ENCODE measurements at regions not wholly inside any gene's neighbourhood (a gene's known extent, or its start where the extent isn't known, plus 50 kb on each side); places are given as distances from the start of the nearest gene placed in this dataset.
"Not testable (repeated sequence)": the region's sequence is repeated elsewhere in the genome, so short reads cannot be mapped to it uniquely, and the experiment has no call there.

- Histone ChIP-seq H3K36me3 (no peaks in the 10 kb centered on the region), H3K4me1 (ENCODE audit: insufficient read depth) (no peaks in the 10 kb centered on the region), H3K27me3 (no peaks in the 10 kb centered on the region), H3K27ac (no peak overlapping the region), H3K9me3 (no peaks in the 10 kb centered on the region), H3K4me3 (no peak overlapping the region)
- TF ChIP-seq POLR2A (IDR thresholded peaks at IDR 0.05) = no peak
- TF ChIP-seq EP300 (IDR thresholded peaks at IDR 0.05) = no peak
- TF ChIP-seq CTCF (IDR thresholded peaks at IDR 0.05) = no peak
- DNase-seq = no peak
- intact Hi-C loops (cut with DNase I) = loop anchor here in 1 of 4 donors (5.0 kb wide), 1 partner anchor 64 kb away; no protein-coding TSS in a partner anchor
- WGBS, 3 donors = 43 to 54% (median 45%) methylated on average over 3 of the region's 3 CpGs
These were observed 55.5 kb upstream of the DAAM1 start for GRCh38 chr14:59132796-59133494.

GRCh38 chr14:59133709-59134108 is 54.8 kb upstream of the DAAM1 start:
- Histone ChIP-seq H3K4me1 (ENCODE audit: insufficient read depth) (no peaks in the 10 kb centered on the region), H3K27ac (no peak overlapping the region), H3K4me3 (no peak overlapping the region), H3K36me3 (no peaks in the 10 kb centered on the region), H3K27me3 (no peaks in the 10 kb centered on the region), H3K9me3 (no peaks in the 10 kb centered on the region)
- TF ChIP-seq POLR2A (IDR thresholded peaks at IDR 0.05) (no peak), CTCF (IDR thresholded peaks at IDR 0.05) (no peak), EP300 (IDR thresholded peaks at IDR 0.05) (no peak)
- DNase-seq = no peak
- WGBS, 3 donors = 58 to 75% (median 74%) methylated on average over 4 of the region's 4 CpGs
- intact Hi-C loops (cut with DNase I) = loop anchor here in 1 of 4 donors (5.0 kb wide), 1 partner anchor 64 kb away; no protein-coding TSS in a partner anchor

- WGBS, 3 donors = 93 to 97% (median 93%) methylated on average over 3 of the region's 3 CpGs
- no peaks in the 10 kb centered on the region for H3K4me1 ChIP-seq (ENCODE audit: insufficient read depth)
- intact Hi-C loops (cut with DNase I) = loop anchor here in 1 of 4 donors (5.0 kb wide), 1 partner anchor 63 kb away; no protein-coding TSS in a partner anchor
- no peaks in the 10 kb centered on the region for H3K27me3 ChIP-seq
- H3K4me3 ChIP-seq = no peak overlapping the region
- H3K36me3 ChIP-seq = no peaks in the 10 kb centered on the region
- H3K9me3 ChIP-seq = no peaks in the 10 kb centered on the region
- TF ChIP-seq EP300 (IDR thresholded peaks at IDR 0.05) = no peak
- no peak overlapping the region for H3K27ac ChIP-seq
- no peak for DNase-seq
These were observed 54.2 kb upstream of the DAAM1 start for GRCh38 chr14:59134307-59134706.

GRCh38 chr14:59137256-59137655 is 51.2 kb upstream of the DAAM1 start:
- DNase-seq = no peak
- TF ChIP-seq EP300 (IDR thresholded peaks at IDR 0.05) (no peak), CTCF (IDR thresholded peaks at IDR 0.05) (no peak), POLR2A (IDR thresholded peaks at IDR 0.05) (no peak)
- intact Hi-C loops (cut with DNase I) = no loop called here
- Histone ChIP-seq H3K36me3 (no peaks in the 10 kb centered on the region), H3K27ac (no peak overlapping the region), H3K4me1 (ENCODE audit: insufficient read depth) (no peaks in the 10 kb centered on the region), H3K9me3 (no peaks in the 10 kb centered on the region), H3K4me3 (no peak overlapping the region), H3K27me3 (no peaks in the 10 kb centered on the region)
- WGBS, 3 donors = 94 to 98% (median 96%) methylated on average over 3 of the region's 3 CpGs

- intact Hi-C loops (cut with DNase I); H3K4me3 ChIP-seq; DNase-seq; H3K4me1 ChIP-seq (ENCODE audit: insufficient read depth); H3K27ac ChIP-seq; H3K27me3 ChIP-seq; H3K9me3 ChIP-seq; H3K36me3 ChIP-seq: not testable (repeated sequence)
- WGBS, 3 donors = 72 to 82% (median 80%) methylated on average over 5 of the region's 5 CpGs
These were observed 49.9 kb upstream of the DAAM1 start for GRCh38 chr14:59138576-59138975.
